GM19452 (cell line): ENCODE measurements at regions not wholly inside any gene's neighbourhood (a gene's known extent, or its start where the extent isn't known, plus 50 kb on each side); places are given as distances from the start of the nearest gene placed in this dataset.

Source experiments
- ATAC-seq: cut with Tn5 transposase; IDR thresholded peaks from one replicate; pipeline ENCODE4 v1.9.1; 2021; ENCODE audit not compliant: unreplicated experiment

GRCh38 chr3:72133329-72134011 is 348.5 kb upstream of the PROK2 start:
- ATAC-seq: no peak

GRCh38 chr3:72131899-72132298 is 347.0 kb upstream of the PROK2 start:
- ATAC-seq: no peak

GRCh38 chr3:72130565-72130964 is 345.6 kb upstream of the PROK2 start:
- no peak for ATAC-seq

- ATAC-seq: no peak
Observed at GRCh38 chr3:72129501-72130094, 344.6 kb upstream of the PROK2 start.

- no peak for ATAC-seq
Observed at GRCh38 chr3:72128921-72129320, 344.0 kb upstream of the PROK2 start.

GRCh38 chr3:72127844-72128243 is 342.9 kb upstream of the PROK2 start:
- ATAC-seq: no peak

- ATAC-seq: no peak
Observed at GRCh38 chr3:72127224-72127612, 342.3 kb upstream of the PROK2 start.

GRCh38 chr3:72126441-72127223 is 341.7 kb upstream of the PROK2 start:
- ATAC-seq: no peak

GRCh38 chr3:72123908-72124441 is 339.0 kb upstream of the PROK2 start:
- ATAC-seq: no peak

- ATAC-seq: no peak
Observed at GRCh38 chr3:72120806-72121778, 336.1 kb upstream of the PROK2 start.

GRCh38 chr3:72120039-72120438 is 335.1 kb upstream of the PROK2 start:
- no peak for ATAC-seq

- no peak for ATAC-seq
Observed at GRCh38 chr3:72118628-72119027, 333.7 kb upstream of the PROK2 start.

GRCh38 chr3:72116226-72116625 is 331.3 kb upstream of the PROK2 start:
- no peak for ATAC-seq

- no peak for ATAC-seq
Observed at GRCh38 chr3:72115307-72115706, 330.4 kb upstream of the PROK2 start.

- no peak for ATAC-seq
Observed at GRCh38 chr3:72114773-72115172, 329.8 kb upstream of the PROK2 start.

- no peak for ATAC-seq
Observed at GRCh38 chr3:72113964-72114363, 329.0 kb upstream of the PROK2 start.

- no peak for ATAC-seq
Observed at GRCh38 chr3:72113564-72113963, 328.6 kb upstream of the PROK2 start.

GRCh38 chr3:72112435-72112834 is 327.5 kb upstream of the PROK2 start:
- no peak for ATAC-seq

GRCh38 chr3:72111265-72112205 is 326.6 kb upstream of the PROK2 start:
- ATAC-seq: no peak
